Neutrophil (primary cell): ENCODE measurements at regions not wholly inside any gene's neighbourhood (a gene's known extent, or its start where the extent isn't known, plus 50 kb on each side); places are given as distances from the start of the nearest gene placed in this dataset.

Experiments
- H3K27ac ChIP-seq: fragments of 200-600 bp; sonication (generic); 2 replicates; pipeline ENCODE4 v1.5.1; 2016; ENCODE audit warnings: mild to moderate bottlenecking, moderate library complexity
- H3K27me3 ChIP-seq: fragments of 200-600 bp; sonication (generic); 2 replicates; pipeline ENCODE4 v1.6.0; 2016; ENCODE audit warnings: mild to moderate bottlenecking
- H3K36me3 ChIP-seq: fragments of 200-600 bp; sonication (generic); 2 replicates; pipeline ENCODE4 v1.5.1; 2017
- H3K4me1 ChIP-seq, 2 experiments: fragments of 200-600 bp in 1 of 2; sonication (generic) in 1 of 2; 1 replicate in 1 of 2; 2 replicates in 1 of 2; pipeline versions ENCODE4 v1.5.1 to v1.6.1; 2013 to 2016; ENCODE audit warnings: low read depth in 1 of 2, low read length in 1 of 2, mild to moderate bottlenecking in 1 of 2, moderate library complexity in 1 of 2; ENCODE audit not compliant: control insufficient read depth in 1 of 2, insufficient read depth in 1 of 2
- H3K4me3 ChIP-seq, 2 experiments: fragments of 200-600 bp in 1 of 2; sonication (generic) in 1 of 2; 1 replicate in 1 of 2; 2 replicates in 1 of 2; pipeline ENCODE4 v1.5.1; 2013 to 2016; ENCODE audit warnings: low read depth in 1 of 2, low read length in 1 of 2, mild to moderate bottlenecking in 1 of 2, moderate library complexity in 1 of 2
- H3K9me3 ChIP-seq: fragments of 200-600 bp; sonication (generic); 2 replicates; pipeline ENCODE4 v1.5.1; 2016
- CTCF ChIP-seq: fragments of 200-600 bp; sonication (generic); IDR thresholded peaks from 2 replicates; pipeline ENCODE4 v1.5.1; 2016; ENCODE audit warnings: antibody characterized with exemption

GRCh38 chr4:38503689-38504395 is 160.2 kb upstream of the KLF3 start:
- H3K9me3 ChIP-seq, result no peaks in the 10 kb centered on the region
- H3K36me3 ChIP-seq, result no peaks in the 10 kb centered on the region
- TF ChIP-seq CTCF, result no peak
- H3K4me3 ChIP-seq, result no peak overlapping the region
- H3K27me3 ChIP-seq, result no peaks in the 10 kb centered on the region
- no peaks in the 10 kb centered on the region for H3K4me1 ChIP-seq
- H3K27ac ChIP-seq, result no peak overlapping the region

- no peaks in the 10 kb centered on the region for H3K27me3 ChIP-seq
- H3K4me1 ChIP-seq, result no peaks in the 10 kb centered on the region
- no peak overlapping the region for H3K4me3 ChIP-seq
- TF ChIP-seq CTCF, result no peak
- no peak overlapping the region for H3K27ac ChIP-seq
- H3K36me3 ChIP-seq, result no peaks in the 10 kb centered on the region
- H3K9me3 ChIP-seq, result no peaks in the 10 kb centered on the region
These were observed 159.6 kb upstream of the KLF3 start for GRCh38 chr4:38504396-38504715.

- no peaks in the 10 kb centered on the region for H3K27me3 ChIP-seq
- H3K36me3 ChIP-seq, result no peaks in the 10 kb centered on the region
- TF ChIP-seq CTCF, result no peak
- H3K27ac ChIP-seq, result no peak overlapping the region
- no peak overlapping the region for H3K4me3 ChIP-seq
- no peaks in the 10 kb centered on the region for H3K4me1 ChIP-seq
- H3K9me3 ChIP-seq, result no peaks in the 10 kb centered on the region
These were observed 154.4 kb upstream of the KLF3 start for GRCh38 chr4:38509551-38509950.

- H3K36me3 ChIP-seq, result no peaks in the 10 kb centered on the region
- no peak for TF ChIP-seq CTCF
- H3K27ac ChIP-seq, result no peak overlapping the region
- no peaks in the 10 kb centered on the region for H3K4me1 ChIP-seq
- no peaks in the 10 kb centered on the region for H3K27me3 ChIP-seq
- H3K9me3 ChIP-seq, result no peaks in the 10 kb centered on the region
- H3K4me3 ChIP-seq, result no peak overlapping the region
These were observed 153.8 kb upstream of the KLF3 start for GRCh38 chr4:38510201-38510600.

- Histone ChIP-seq H3K4me1 (no peaks in the 10 kb centered on the region), H3K27me3 (no peaks in the 10 kb centered on the region), H3K9me3 (no peaks in the 10 kb centered on the region), H3K27ac (no peak overlapping the region), H3K4me3 (no peak overlapping the region), H3K36me3 (no peaks in the 10 kb centered on the region)
- TF ChIP-seq CTCF, result no peak
These were observed 152.3 kb upstream of the KLF3 start for GRCh38 chr4:38511702-38512101.

- H3K4me1 ChIP-seq, result no peaks in the 10 kb centered on the region
These were observed 151.2 kb upstream of the KLF3 start for GRCh38 chr4:38512840-38513239.

More at GRCh38 chr4:38512840-38513239, 151.2 kb upstream of the KLF3 start:
- Histone ChIP-seq H3K27ac (no peak overlapping the region), H3K4me3 (no peak overlapping the region), H3K36me3 (no peaks in the 10 kb centered on the region), H3K27me3 (no peaks in the 10 kb centered on the region), H3K9me3 (no peaks in the 10 kb centered on the region)
- TF ChIP-seq CTCF, result no peak
